ENCODE measurements at regions not wholly inside any gene's neighbourhood (a gene's known extent, or its start where the extent isn't known, plus 50 kb on each side); places are given as distances from the start of the nearest gene placed in this dataset.

- no CpG with 5 or more reads among the region's 6 CpGs for WGBS (ENCODE audit: extremely low coverage, insufficient coverage, insufficient read length)
- Histone ChIP-seq H3K14ac (ENCODE audit: low read length) (peak overlapping the region; percentile 4), H2BK120ac (ENCODE audit: insufficient read depth, low read length, poor library complexity) (peak overlapping the region; percentile 47), H3K79me2 (ENCODE audit: control insufficient read depth, insufficient read depth, low read length, poor library complexity) (no peaks in the 10 kb centered on the region), H3K36me3 (ENCODE audit: control insufficient read depth in 1 of 2, insufficient read depth in 2 of 2, low read length in 2 of 2) (no peaks in the 10 kb centered on the region), H3K9me3 (ENCODE audit: insufficient read depth, low read depth, low read length) (peaks cover 2% of the 10 kb centered on the region), H4K12ac (ENCODE audit: low read depth, low read length) (no peak overlapping the region), H4K8ac (ENCODE audit: low read depth, low read length) (no peak overlapping the region), H3K4me3 (ENCODE audit: low read depth, low read length) (no peak overlapping the region), H3K23ac (ENCODE audit: low read length) (no peak overlapping the region), H3K27ac (ENCODE audit: low read depth, low read length) (no peak overlapping the region), H3K4ac (ENCODE audit: low read depth, low read length) (no peak overlapping the region), H3K18ac (ENCODE audit: low read length) (no peak overlapping the region), H2BK5ac (ENCODE audit: low read depth, low read length, poor library complexity) (no peak overlapping the region), H2AFZ (ENCODE audit: insufficient read depth, low read length, poor library complexity) (no peak overlapping the region), H2AK5ac (ENCODE audit: low read length) (peak overlapping the region; percentile 51), H3K27me3 (ENCODE audit: insufficient read depth, low read length) (no peaks in the 10 kb centered on the region), H2BK12ac (ENCODE audit: low read length) (no peak overlapping the region), H3K79me1 (ENCODE audit: low read length) (peaks cover 25% of the 10 kb centered on the region), H3K4me2 (ENCODE audit: low read length) (no peak overlapping the region), H3K9ac (ENCODE audit: low read length) (no peak overlapping the region), H4K91ac (ENCODE audit: low read depth, low read length) (peak overlapping the region; percentile 20), H3K4me1 (ENCODE audit: control insufficient read depth in 1 of 2, insufficient read depth in 2 of 2, low read length in 2 of 2) (peaks cover 52 to 59% of the 10 kb centered on the region in 2 experiments)
- DNase-seq = no peak
Observed at GRCh38 chr2:71744781-71745180, 291.4 kb downstream of the DYSF start.

GRCh38 chr2:71743995-71744675 lies 290.8 kb downstream of the DYSF start:
- WGBS (ENCODE audit: extremely low coverage, insufficient coverage, insufficient read length) = no CpG with 5 or more reads among the region's 6 CpGs
- Histone ChIP-seq H3K9ac (ENCODE audit: low read length) (no peak overlapping the region), H4K8ac (ENCODE audit: low read depth, low read length) (no peak overlapping the region), H2BK120ac (ENCODE audit: insufficient read depth, low read length, poor library complexity) (peak overlapping the region; percentile 21), H3K4me1 (ENCODE audit: control insufficient read depth in 1 of 2, insufficient read depth in 2 of 2, low read length in 2 of 2) (peaks cover 46 to 53% of the 10 kb centered on the region in 2 experiments), H2BK5ac (ENCODE audit: low read depth, low read length, poor library complexity) (no peak overlapping the region), H3K79me2 (ENCODE audit: control insufficient read depth, insufficient read depth, low read length, poor library complexity) (no peaks in the 10 kb centered on the region), H3K36me3 (ENCODE audit: control insufficient read depth in 1 of 2, insufficient read depth in 2 of 2, low read length in 2 of 2) (no peaks in the 10 kb centered on the region), H4K12ac (ENCODE audit: low read depth, low read length) (no peak overlapping the region), H3K27me3 (ENCODE audit: insufficient read depth, low read length) (no peaks in the 10 kb centered on the region), H2BK12ac (ENCODE audit: low read length) (no peak overlapping the region), H3K27ac (ENCODE audit: low read depth, low read length) (no peak overlapping the region), H3K23ac (ENCODE audit: low read length) (no peak overlapping the region), H3K4ac (ENCODE audit: low read depth, low read length) (no peak overlapping the region), H4K91ac (ENCODE audit: low read depth, low read length) (no peak overlapping the region), H3K9me3 (ENCODE audit: insufficient read depth, low read depth, low read length) (peaks cover 2% of the 10 kb centered on the region), H2AK5ac (ENCODE audit: low read length) (no peak overlapping the region), H2AFZ (ENCODE audit: insufficient read depth, low read length, poor library complexity) (no peak overlapping the region), H3K14ac (ENCODE audit: low read length) (no peak overlapping the region), H3K4me2 (ENCODE audit: low read length) (no peak overlapping the region), H3K18ac (ENCODE audit: low read length) (peak overlapping the region; percentile 10), H3K4me3 (ENCODE audit: low read depth, low read length) (peak overlapping the region; percentile 25), H3K79me1 (ENCODE audit: low read length) (peaks cover 23% of the 10 kb centered on the region)
- DNase-seq = peak in 1 of 2 donors; percentile 23

GRCh38 chr2:71742953-71743601 lies 289.7 kb downstream of the DYSF start:
- Histone ChIP-seq H3K4ac (ENCODE audit: low read depth, low read length) (no peak overlapping the region), H3K23ac (ENCODE audit: low read length) (no peak overlapping the region), H3K9ac (ENCODE audit: low read length) (no peak overlapping the region), H4K8ac (ENCODE audit: low read depth, low read length) (no peak overlapping the region), H3K79me1 (ENCODE audit: low read length) (peaks cover 20% of the 10 kb centered on the region), H2BK120ac (ENCODE audit: insufficient read depth, low read length, poor library complexity) (no peak overlapping the region), H3K4me2 (ENCODE audit: low read length) (no peak overlapping the region), H3K27me3 (ENCODE audit: insufficient read depth, low read length) (no peaks in the 10 kb centered on the region), H3K9me3 (ENCODE audit: insufficient read depth, low read depth, low read length) (peaks cover 2% of the 10 kb centered on the region), H3K14ac (ENCODE audit: low read length) (no peak overlapping the region), H4K91ac (ENCODE audit: low read depth, low read length) (peak overlapping the region; percentile 53), H2AK5ac (ENCODE audit: low read length) (no peak overlapping the region), H2BK5ac (ENCODE audit: low read depth, low read length, poor library complexity) (no peak overlapping the region), H3K79me2 (ENCODE audit: control insufficient read depth, insufficient read depth, low read length, poor library complexity) (no peaks in the 10 kb centered on the region), H3K4me3 (ENCODE audit: low read depth, low read length) (no peak overlapping the region), H2BK12ac (ENCODE audit: low read length) (no peak overlapping the region), H3K36me3 (ENCODE audit: control insufficient read depth in 1 of 2, insufficient read depth in 2 of 2, low read length in 2 of 2) (no peaks in the 10 kb centered on the region), H3K27ac (ENCODE audit: low read depth, low read length) (no peak overlapping the region), H2AFZ (ENCODE audit: insufficient read depth, low read length, poor library complexity) (no peak overlapping the region), H4K12ac (ENCODE audit: low read depth, low read length) (no peak overlapping the region), H3K18ac (ENCODE audit: low read length) (no peak overlapping the region), H3K4me1 (ENCODE audit: control insufficient read depth in 1 of 2, insufficient read depth in 2 of 2, low read length in 2 of 2) (peaks cover 38 to 44% of the 10 kb centered on the region in 2 experiments)
- peak in 1 of 2 donors; percentile 34 for DNase-seq
- no CpG with 5 or more reads among the region's 16 CpGs for WGBS (ENCODE audit: extremely low coverage, insufficient coverage, insufficient read length)

- no peak overlapping the region for H3K14ac ChIP-seq (ENCODE audit: low read length)
- no CpG with 5 or more reads among the region's 4 CpGs for WGBS (ENCODE audit: extremely low coverage, insufficient coverage, insufficient read length)
- no peaks in the 10 kb centered on the region for H3K36me3 ChIP-seq (ENCODE audit: control insufficient read depth in 1 of 2, insufficient read depth in 2 of 2, low read length in 2 of 2)
- no peak overlapping the region for H4K12ac ChIP-seq (ENCODE audit: low read depth, low read length)
- H3K9ac ChIP-seq (ENCODE audit: low read length) = no peak overlapping the region
- no peaks in the 10 kb centered on the region for H3K27me3 ChIP-seq (ENCODE audit: insufficient read depth, low read length)
- H2BK5ac ChIP-seq (ENCODE audit: low read depth, low read length, poor library complexity) = no peak overlapping the region
- no peak overlapping the region for H2AFZ ChIP-seq (ENCODE audit: insufficient read depth, low read length, poor library complexity)
- H3K4ac ChIP-seq (ENCODE audit: low read depth, low read length) = no peak overlapping the region
- H3K79me1 ChIP-seq (ENCODE audit: low read length) = no peaks in the 10 kb centered on the region
- no peak overlapping the region for H4K8ac ChIP-seq (ENCODE audit: low read depth, low read length)
- H3K9me3 ChIP-seq (ENCODE audit: insufficient read depth, low read depth, low read length) = no peaks in the 10 kb centered on the region
- H3K4me2 ChIP-seq (ENCODE audit: low read length) = no peak overlapping the region
- no peaks in the 10 kb centered on the region for H3K79me2 ChIP-seq (ENCODE audit: control insufficient read depth, insufficient read depth, low read length, poor library complexity)
- no peak overlapping the region for H4K91ac ChIP-seq (ENCODE audit: low read depth, low read length)
- no peak overlapping the region for H3K27ac ChIP-seq (ENCODE audit: low read depth, low read length)
- H3K4me1 ChIP-seq (ENCODE audit: control insufficient read depth in 1 of 2, insufficient read depth in 2 of 2, low read length in 2 of 2) = no peaks in the 10 kb centered on the region
- no peak overlapping the region for H3K4me3 ChIP-seq (ENCODE audit: low read depth, low read length)
- DNase-seq = no peak
- no peak overlapping the region for H2BK120ac ChIP-seq (ENCODE audit: insufficient read depth, low read length, poor library complexity)
- no peak overlapping the region for H2AK5ac ChIP-seq (ENCODE audit: low read length)
- H3K18ac ChIP-seq (ENCODE audit: low read length) = no peak overlapping the region
- H2BK12ac ChIP-seq (ENCODE audit: low read length) = no peak overlapping the region
- H3K23ac ChIP-seq (ENCODE audit: low read length) = no peak overlapping the region
Observed at GRCh38 chr2:71736986-71737385, 283.6 kb downstream of the DYSF start.
